Gastroesophageal sphincter (tissue), 3 donors: ENCODE measurements at regions not wholly inside any gene's neighbourhood (a gene's known extent, or its start where the extent isn't known, plus 50 kb on each side); places are given as distances from the start of the nearest gene placed in this dataset.

Source experiments
- CTCF ChIP-seq, 4 experiments: fragments of 200-600 bp in 2 of 4; fragments of 450-650 bp in 2 of 4; sonication (generic) in 1 of 4; IDR thresholded peaks; one replicate each; pipeline ENCODE4 v1.5.1; 2017 to 2019; ENCODE audit warnings: antibody characterized with exemption in 4 of 4, mild to moderate bottlenecking in 2 of 4, moderate library complexity in 2 of 4
- EP300 ChIP-seq: sonication (generic); formaldehyde crosslinking; IDR thresholded peaks from one replicate; pipeline ENCODE4 v1.6.1; 2017; ENCODE audit warnings: antibody characterized with exemption, mild to moderate bottlenecking
- POLR2A ChIP-seq, 2 donors: fragments of 450-650 bp; IDR thresholded peaks; one replicate each; pipeline ENCODE4 v1.6.1; 2017; ENCODE audit warnings: antibody characterized with exemption in 2 of 2, mild to moderate bottlenecking in 2 of 2, moderate library complexity in 1 of 2
- POLR2AphosphoS5 ChIP-seq: sonication (generic); formaldehyde crosslinking; IDR thresholded peaks from one replicate; pipeline ENCODE4 v1.6.1; 2017; ENCODE audit warnings: antibody characterized with exemption

- no peak for TF ChIP-seq EP300
- TF ChIP-seq POLR2A (IDR thresholded peaks at IDR 0.05) = no peak
- no peak for TF ChIP-seq CTCF (IDR thresholded peaks at IDR 0.05)
- no peak for TF ChIP-seq POLR2AphosphoS5
These were observed 1158.8 kb upstream of the SORCS1 start for GRCh38 chr10:108323274-108323798.
